PC-9 (cell line): ENCODE measurements at regions not wholly inside any gene's neighbourhood (a gene's known extent, or its start where the extent isn't known, plus 50 kb on each side); places are given as distances from the start of the nearest gene placed in this dataset.
"Not testable (repeated sequence)": the region's sequence is repeated elsewhere in the genome, so short reads cannot be mapped to it uniquely, and the experiment has no call there.

Source experiments
- BruUV-seq: library from RNA; stranded (reverse); fragments of 400-500 nt; replicated peaks from 2 replicates; lab custom pipeline; 2021; lab: Mats Ljungman, UMichigan
- CTCF ChIA-PET: fragments of 300-600 bp; sonication (Branson Sonifier 250); formaldehyde crosslinking; loops from one replicate; lab custom pipeline; 2022; ENCODE audit warnings: antibody characterized with exemption; lab: Charles Lee
- POLR2A ChIA-PET: fragments of 300-600 bp; sonication (Branson Sonifier 250); formaldehyde crosslinking; loops from one replicate; lab custom pipeline; 2022; ENCODE audit warnings: antibody characterized with exemption; ENCODE audit not compliant: unreplicated experiment; lab: Charles Lee
- DNase-seq, 2 experiments: peaks; one replicate each; pipeline versions ENCODE4 v3.0.0 to v3.0.0-alpha.2; 2015 to 2022; ENCODE audit warnings: mixed read lengths in 1 of 2
- H2AFZ ChIP-seq: fragments of 200-600 bp; sonication (generic); 2 replicates; pipeline ENCODE4 v1.8.1; 2017; ENCODE audit warnings: antibody characterized with exemption
- H3F3A ChIP-seq: fragments of 200-600 bp; sonication (generic); 2 replicates; pipeline ENCODE4 v1.8.1; 2017; ENCODE audit warnings: antibody characterized with exemption, mild to moderate bottlenecking, low read depth; ENCODE audit not compliant: insufficient read depth
- H3K27ac ChIP-seq: fragments of 200-600 bp; sonication (generic); 2 replicates; pipeline ENCODE4 v1.6.1; 2016; ENCODE audit warnings: mixed run types
- H3K27me3 ChIP-seq: fragments of 200-600 bp; sonication (generic); 2 replicates; pipeline ENCODE4 v1.6.1; 2016; ENCODE audit warnings: low read depth, mixed run types; ENCODE audit not compliant: insufficient read depth
- H3K36me3 ChIP-seq: fragments of 200-600 bp; sonication (generic); 2 replicates; pipeline ENCODE4 v1.6.1; 2016; ENCODE audit warnings: low read depth, mixed run types
- H3K4me1 ChIP-seq: fragments of 200-600 bp; sonication (generic); replicated peaks from 2 replicates; pipeline ENCODE4 v1.6.1; 2016; ENCODE audit warnings: mixed run types; ENCODE audit not compliant: insufficient read depth
- H3K4me2 ChIP-seq: fragments of 200-600 bp; sonication (generic); 2 replicates; pipeline ENCODE4 v1.6.1; 2017; ENCODE audit warnings: mixed run types
- H3K4me3 ChIP-seq: fragments of 200-600 bp; sonication (generic); 2 replicates; pipeline ENCODE4 v1.6.1; 2016; ENCODE audit warnings: mixed run types
- H3K79me2 ChIP-seq: fragments of 200-600 bp; sonication (generic); 2 replicates; pipeline ENCODE4 v1.6.1; 2017; ENCODE audit warnings: low read depth, mixed run types
- H3K9me2 ChIP-seq: fragments of 200-600 bp; sonication (generic); 2 replicates; pipeline ENCODE4 v1.8.1; 2017; ENCODE audit warnings: mild to moderate bottlenecking; ENCODE audit not compliant: insufficient read depth
- H3K9me3 ChIP-seq: fragments of 200-600 bp; sonication (generic); 2 replicates; pipeline ENCODE4 v1.8.1; 2016; ENCODE audit warnings: low read depth; ENCODE audit not compliant: insufficient read depth
- H4K20me1 ChIP-seq: fragments of 200-600 bp; sonication (generic); 2 replicates; pipeline ENCODE4 v1.8.1; 2017; ENCODE audit not compliant: insufficient read depth
- EZH2 ChIP-seq: fragments of 200-600 bp; sonication (generic); IDR thresholded peaks from 2 replicates; pipeline ENCODE4 v1.8.0; 2017; ENCODE audit warnings: antibody characterized with exemption, low read depth
- intact Hi-C: fragments of 100-400 bp; cut with micrococcal nuclease; formaldehyde crosslinking; loops from one replicate; pipeline ENCODE4 v1.10.0; 2022; ENCODE audit not compliant: unreplicated experiment
- TF ChIP-seq, protein P1 (sequence below): fragments of 200-600 bp; sonication (generic); conservative IDR thresholded peaks from 2 replicates; pipeline ENCODE4 v1.6.1; 2017; ENCODE audit warnings: mixed run types, antibody characterized with exemption, mild to moderate bottlenecking, moderate library complexity

DNA sequence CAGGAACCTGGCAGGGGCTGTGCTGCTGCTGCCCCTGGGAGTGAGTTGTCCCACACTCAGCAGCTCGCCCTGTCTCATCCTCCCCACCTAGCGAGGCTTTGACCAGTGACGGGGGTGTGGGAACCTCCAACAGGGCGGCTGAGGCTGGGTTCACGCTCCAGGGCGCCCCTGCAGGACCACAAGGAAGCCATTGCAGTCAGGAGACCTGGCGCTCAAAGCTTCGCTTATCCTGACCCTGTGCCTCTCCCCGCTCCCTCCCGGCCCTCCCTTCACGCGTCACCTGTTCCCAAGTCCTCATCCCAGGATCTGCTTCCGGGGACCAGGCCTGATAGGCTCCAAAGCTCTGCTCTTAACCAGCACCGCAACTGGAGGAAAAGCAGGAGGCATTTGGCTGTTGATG is 272.0 kb upstream of the SFSWAP start:
- Histone ChIP-seq H3K4me3 (no peak overlapping the region), H3K27ac (no peak overlapping the region), H3K4me1 (no peaks in the 10 kb centered on the region), H3K9me3 (no peaks in the 10 kb centered on the region), H3F3A (no peaks in the 10 kb centered on the region), H3K4me2 (no peak overlapping the region), H3K27me3 (peaks cover 76% of the 10 kb centered on the region), H3K9me2 (no peaks in the 10 kb centered on the region), H4K20me1 (no peaks in the 10 kb centered on the region), H3K79me2 (no peaks in the 10 kb centered on the region), H2AFZ (no peak overlapping the region), H3K36me3 (no peaks in the 10 kb centered on the region)
- TF ChIP-seq, protein P1, sequence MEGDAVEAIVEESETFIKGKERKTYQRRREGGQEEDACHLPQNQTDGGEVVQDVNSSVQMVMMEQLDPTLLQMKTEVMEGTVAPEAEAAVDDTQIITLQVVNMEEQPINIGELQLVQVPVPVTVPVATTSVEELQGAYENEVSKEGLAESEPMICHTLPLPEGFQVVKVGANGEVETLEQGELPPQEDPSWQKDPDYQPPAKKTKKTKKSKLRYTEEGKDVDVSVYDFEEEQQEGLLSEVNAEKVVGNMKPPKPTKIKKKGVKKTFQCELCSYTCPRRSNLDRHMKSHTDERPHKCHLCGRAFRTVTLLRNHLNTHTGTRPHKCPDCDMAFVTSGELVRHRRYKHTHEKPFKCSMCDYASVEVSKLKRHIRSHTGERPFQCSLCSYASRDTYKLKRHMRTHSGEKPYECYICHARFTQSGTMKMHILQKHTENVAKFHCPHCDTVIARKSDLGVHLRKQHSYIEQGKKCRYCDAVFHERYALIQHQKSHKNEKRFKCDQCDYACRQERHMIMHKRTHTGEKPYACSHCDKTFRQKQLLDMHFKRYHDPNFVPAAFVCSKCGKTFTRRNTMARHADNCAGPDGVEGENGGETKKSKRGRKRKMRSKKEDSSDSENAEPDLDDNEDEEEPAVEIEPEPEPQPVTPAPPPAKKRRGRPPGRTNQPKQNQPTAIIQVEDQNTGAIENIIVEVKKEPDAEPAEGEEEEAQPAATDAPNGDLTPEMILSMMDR = no peak
- TF ChIP-seq EZH2 = no peak
- POLR2A ChIA-PET = no interaction called here
- BruUV-seq = no TSS peak
- DNase-seq = no peak
- CTCF ChIA-PET = no interaction called here
- intact Hi-C loops = no loop called here

DNA sequence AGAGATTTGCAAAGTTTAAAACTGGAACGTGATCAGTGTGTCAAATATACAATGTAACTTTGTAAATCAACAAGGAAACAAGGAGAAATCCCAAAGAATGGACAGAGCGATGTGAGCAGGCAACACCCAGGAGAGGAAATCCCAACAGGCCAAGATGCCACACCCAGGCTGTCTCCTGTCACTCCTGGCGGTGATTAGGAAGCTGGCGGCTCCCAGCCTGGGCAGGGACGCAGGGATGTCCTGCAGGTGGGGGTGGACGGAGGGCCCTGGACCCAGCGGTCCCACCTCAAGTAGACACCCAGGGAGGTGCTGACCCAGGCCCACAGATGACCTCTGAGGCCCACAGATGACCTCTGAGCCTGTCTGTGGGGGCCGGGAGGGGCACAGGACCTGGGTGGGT is 271.1 kb upstream of the SFSWAP start:
- H3K27ac ChIP-seq, CTCF ChIA-PET, DNase-seq, H4K20me1 ChIP-seq, H3K4me3 ChIP-seq, BruUV-seq, H3K4me1 ChIP-seq, H3F3A ChIP-seq, H3K9me3 ChIP-seq, H3K36me3 ChIP-seq, H3K79me2 ChIP-seq, H2AFZ ChIP-seq, POLR2A ChIA-PET, H3K4me2 ChIP-seq, H3K9me2 ChIP-seq: not testable (repeated sequence)
- H3K27me3 ChIP-seq = peaks cover 79% of the 10 kb centered on the region
- intact Hi-C loops = loop anchor here (5.0 kb wide), 1 partner anchor 217 kb away; no protein-coding TSS in a partner anchor

DNA sequence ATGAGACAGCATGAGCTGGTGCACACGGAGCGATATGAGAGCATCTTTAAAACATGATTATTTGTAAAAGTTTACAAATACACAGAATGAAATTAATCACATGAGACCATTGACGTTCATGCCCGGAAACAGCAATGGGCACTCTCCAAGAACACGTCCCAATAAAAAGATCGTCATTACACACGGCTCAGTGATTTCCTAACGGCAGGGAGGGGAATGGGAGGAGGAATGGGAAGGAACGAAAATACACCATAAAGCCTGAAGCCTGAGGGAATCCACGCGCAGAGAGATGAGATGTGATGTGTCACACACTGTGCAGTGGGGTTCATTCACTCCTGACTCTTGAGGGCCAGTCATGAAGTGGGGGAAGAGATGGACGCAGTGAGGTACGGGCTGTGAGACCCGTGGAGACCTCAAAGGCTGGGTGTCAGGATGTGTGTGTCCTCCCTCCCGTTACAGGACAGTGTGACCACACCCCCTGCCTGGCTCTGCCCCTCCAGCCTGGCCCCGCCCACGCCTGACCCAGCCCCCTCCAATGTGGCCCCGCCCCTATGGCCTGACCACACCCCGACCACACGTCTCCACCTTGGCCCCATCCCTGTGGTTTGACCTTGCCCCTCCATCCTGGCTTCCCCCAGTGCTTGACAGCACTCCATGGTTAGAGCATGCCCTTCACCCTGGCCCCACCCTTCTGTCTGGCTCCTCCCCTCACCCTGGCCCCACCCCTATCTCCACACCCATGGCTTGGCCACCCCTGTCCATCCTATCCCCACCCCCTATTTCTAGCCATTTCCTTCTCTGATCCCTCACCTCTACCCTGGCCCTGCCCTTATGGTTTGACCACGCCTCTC is 270.5 kb upstream of the SFSWAP start:
- BruUV-seq, H3K27ac ChIP-seq, POLR2A ChIA-PET, H3K4me3 ChIP-seq, H3K36me3 ChIP-seq, H3K79me2 ChIP-seq, H3K9me3 ChIP-seq, DNase-seq, H2AFZ ChIP-seq, H3K4me1 ChIP-seq, H3F3A ChIP-seq, H3K9me2 ChIP-seq, H4K20me1 ChIP-seq, H3K4me2 ChIP-seq, CTCF ChIA-PET: not testable (repeated sequence)
- H3K27me3 ChIP-seq = peaks cover 81% of the 10 kb centered on the region
- intact Hi-C loops = loop anchor here (5.0 kb wide), 1 partner anchor 218 kb away; no protein-coding TSS in a partner anchor

DNA sequence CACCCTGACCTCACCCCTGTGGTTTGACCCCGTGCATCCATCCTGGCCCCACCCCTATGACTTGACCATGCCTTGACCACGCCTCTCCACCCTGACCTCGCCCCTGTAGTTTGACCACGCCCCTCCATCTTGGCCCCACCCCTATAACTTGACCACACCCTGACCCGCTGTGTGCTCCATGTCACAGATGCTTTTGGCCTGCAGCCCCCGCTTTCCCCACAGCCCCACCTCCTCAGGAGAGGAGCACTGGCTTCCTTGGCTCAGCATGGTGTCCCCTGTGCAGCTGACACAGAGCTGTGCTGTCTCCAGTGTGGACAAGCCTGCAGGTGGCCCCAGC is 269.9 kb upstream of the SFSWAP start:
- BruUV-seq = no TSS peak
- ChIA-PET POLR2A (no interaction called here), CTCF (no interaction called here)
- Histone ChIP-seq H4K20me1 (no peaks in the 10 kb centered on the region), H3K9me2 (no peaks in the 10 kb centered on the region), H3K4me3 (no peak overlapping the region), H3K36me3 (no peaks in the 10 kb centered on the region), H3K9me3 (no peaks in the 10 kb centered on the region), H2AFZ (no peak overlapping the region), H3K4me2 (no peak overlapping the region), H3K79me2 (no peaks in the 10 kb centered on the region), H3K27me3 (peaks cover 80% of the 10 kb centered on the region), H3K4me1 (no peaks in the 10 kb centered on the region), H3F3A (no peaks in the 10 kb centered on the region), H3K27ac (no peak overlapping the region)
- TF ChIP-seq, protein P1 = no peak
- TF ChIP-seq EZH2 = no peak
- no peak for DNase-seq
- intact Hi-C loops = loop anchor here (5.0 kb wide), 1 partner anchor 219 kb away; no protein-coding TSS in a partner anchor
